ENCODE measurements at regions not wholly inside any gene's neighbourhood (a gene's known extent, or its start where the extent isn't known, plus 50 kb on each side); places are given as distances from the start of the nearest gene placed in this dataset.

- TF ChIP-seq, protein P1, sequence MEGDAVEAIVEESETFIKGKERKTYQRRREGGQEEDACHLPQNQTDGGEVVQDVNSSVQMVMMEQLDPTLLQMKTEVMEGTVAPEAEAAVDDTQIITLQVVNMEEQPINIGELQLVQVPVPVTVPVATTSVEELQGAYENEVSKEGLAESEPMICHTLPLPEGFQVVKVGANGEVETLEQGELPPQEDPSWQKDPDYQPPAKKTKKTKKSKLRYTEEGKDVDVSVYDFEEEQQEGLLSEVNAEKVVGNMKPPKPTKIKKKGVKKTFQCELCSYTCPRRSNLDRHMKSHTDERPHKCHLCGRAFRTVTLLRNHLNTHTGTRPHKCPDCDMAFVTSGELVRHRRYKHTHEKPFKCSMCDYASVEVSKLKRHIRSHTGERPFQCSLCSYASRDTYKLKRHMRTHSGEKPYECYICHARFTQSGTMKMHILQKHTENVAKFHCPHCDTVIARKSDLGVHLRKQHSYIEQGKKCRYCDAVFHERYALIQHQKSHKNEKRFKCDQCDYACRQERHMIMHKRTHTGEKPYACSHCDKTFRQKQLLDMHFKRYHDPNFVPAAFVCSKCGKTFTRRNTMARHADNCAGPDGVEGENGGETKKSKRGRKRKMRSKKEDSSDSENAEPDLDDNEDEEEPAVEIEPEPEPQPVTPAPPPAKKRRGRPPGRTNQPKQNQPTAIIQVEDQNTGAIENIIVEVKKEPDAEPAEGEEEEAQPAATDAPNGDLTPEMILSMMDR (IDR thresholded peaks at IDR 0.05), result no peak
- Mint-ChIP-seq H3K27me3 (ENCODE audit: insufficient read depth) (peaks cover 4% of the 10 kb centered on the region), H3K4me1 (ENCODE audit: low read depth) (peaks cover 22% of the 10 kb centered on the region), H3K4me3 (no peak overlapping the region), H3K9me3 (peaks cover 26% of the 10 kb centered on the region), H3K36me3 (ENCODE audit: low read depth) (peaks cover 26% of the 10 kb centered on the region), H3K27ac (no peak overlapping the region)
- DNase-seq, result no peak
Observed at GRCh38 chr6:17182961-17183360, 81.1 kb downstream of the STMND1 start.

DNA sequence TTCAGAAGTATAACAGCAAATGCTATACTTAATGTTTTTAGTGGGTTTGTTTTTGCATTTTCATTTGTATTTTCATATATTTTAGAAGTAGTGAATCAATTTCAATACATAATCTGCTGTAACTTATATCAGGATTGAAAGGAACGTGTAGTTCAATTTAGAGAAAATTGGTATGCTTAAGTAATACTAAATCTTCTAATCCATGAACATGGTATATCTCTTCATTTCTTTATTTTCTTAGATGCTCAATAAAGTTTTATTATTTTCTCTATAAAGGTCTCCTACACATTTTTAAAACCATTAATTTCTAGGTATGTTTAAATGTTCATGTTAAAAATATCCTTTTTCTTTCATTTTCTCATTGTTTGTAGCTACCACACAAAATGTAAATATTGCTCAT lies 85.1 kb downstream of the STMND1 start:
- Mint-ChIP-seq H3K4me3 (no peak overlapping the region), H3K4me1 (ENCODE audit: low read depth) (no peaks in the 10 kb centered on the region), H3K9me3 (peaks cover 16% of the 10 kb centered on the region), H3K27ac (no peak overlapping the region), H3K27me3 (ENCODE audit: insufficient read depth) (peaks cover 8% of the 10 kb centered on the region), H3K36me3 (ENCODE audit: low read depth) (peaks cover 5% of the 10 kb centered on the region; the same call in 1 of the 2 replicates)
- TF ChIP-seq, protein P1 (IDR thresholded peaks at IDR 0.05), result no peak
- DNase-seq, result no peak

DNA sequence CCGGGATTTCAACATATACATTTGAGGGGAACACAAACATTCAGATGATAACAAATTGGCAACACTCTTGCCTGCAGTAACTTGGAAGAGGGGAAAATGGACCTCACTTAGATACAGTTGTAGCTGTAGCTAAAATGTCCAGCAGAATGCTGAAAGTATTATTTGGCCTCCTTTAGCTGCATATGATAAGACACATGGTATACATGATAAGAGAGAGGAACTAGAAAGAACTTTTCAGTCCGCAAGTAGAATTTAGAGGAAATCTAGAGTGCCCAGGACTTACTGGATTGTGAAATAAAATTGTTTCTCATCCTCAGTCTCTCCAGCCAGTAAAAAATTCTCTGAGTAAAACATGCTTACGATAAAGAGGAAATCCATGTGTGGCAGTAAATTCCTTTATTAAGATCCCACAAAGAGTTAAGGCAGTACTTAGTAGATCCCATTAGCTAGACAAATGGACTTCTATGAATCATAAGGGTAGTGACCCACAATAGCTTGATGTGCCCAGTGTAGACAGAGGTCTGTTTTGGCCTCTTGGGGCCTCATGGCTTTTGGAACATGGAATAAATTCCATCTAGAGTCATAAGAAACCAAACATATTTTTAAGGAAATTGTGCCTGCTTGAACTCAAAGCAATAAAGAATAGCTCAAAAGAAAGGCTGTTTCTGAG lies 87.9 kb upstream of the RBM24 start:
- Mint-ChIP-seq H3K36me3 (ENCODE audit: low read depth) (no peaks in the 10 kb centered on the region), H3K27me3 (ENCODE audit: insufficient read depth) (peaks cover 4% of the 10 kb centered on the region; the same call in 1 of the 2 replicates), H3K4me3 (no peak overlapping the region), H3K4me1 (ENCODE audit: low read depth) (peaks cover 12% of the 10 kb centered on the region; the same call in 1 of the 2 replicates), H3K27ac (no peak overlapping the region), H3K9me3 (peaks cover 5% of the 10 kb centered on the region)
- peak; percentile 16 for DNase-seq
- TF ChIP-seq, protein P1 (IDR thresholded peaks at IDR 0.05), result no peak

DNA sequence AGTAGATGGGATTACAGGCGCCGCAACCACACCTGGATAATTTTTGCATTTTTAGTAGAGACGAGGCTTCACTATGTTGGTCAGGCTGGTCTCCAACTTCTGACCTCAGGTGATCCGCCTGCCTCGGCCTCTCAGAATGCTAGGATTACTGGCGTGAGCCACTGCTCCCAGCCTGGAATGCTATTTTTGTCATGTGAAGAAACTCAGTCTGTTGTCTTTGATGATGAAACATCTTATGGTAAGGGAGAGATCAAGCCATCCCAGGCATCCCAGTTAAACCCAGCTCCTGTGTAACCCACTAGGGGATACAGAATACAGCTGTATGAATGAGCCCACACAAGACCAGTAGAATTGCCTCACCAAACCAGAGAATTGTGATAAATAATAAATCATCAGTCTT lies 83.6 kb upstream of the RBM24 start:
- Mint-ChIP-seq H3K4me3 (no peak overlapping the region), H3K27me3 (ENCODE audit: insufficient read depth) (no peaks in the 10 kb centered on the region; the same call in 1 of the 2 replicates), H3K27ac (no peak overlapping the region), H3K4me1 (ENCODE audit: low read depth) (peaks cover 16% of the 10 kb centered on the region), H3K9me3 (peaks cover 5% of the 10 kb centered on the region; the same call in 1 of the 2 replicates), H3K36me3 (ENCODE audit: low read depth) (no peaks in the 10 kb centered on the region; the same call in 1 of the 2 replicates)
- no peak for DNase-seq
- TF ChIP-seq, protein P1 (IDR thresholded peaks at IDR 0.05), result no peak

- H3K9me3 Mint-ChIP-seq, result peaks cover 10% of the 10 kb centered on the region
- no peak overlapping the region for H3K4me3 Mint-ChIP-seq
- H3K4me1 Mint-ChIP-seq (ENCODE audit: low read depth), result peaks cover 6% of the 10 kb centered on the region
- no peak overlapping the region for H3K27ac Mint-ChIP-seq
- peaks cover 4% of the 10 kb centered on the region for H3K36me3 Mint-ChIP-seq (ENCODE audit: low read depth)
- H3K27me3 Mint-ChIP-seq (ENCODE audit: insufficient read depth), result no peaks in the 10 kb centered on the region; the same call in 1 of the 2 replicates
- TF ChIP-seq, protein P1 (IDR thresholded peaks at IDR 0.05), result 0 out of 2 replicates have a peak, but pooled peaks have one; percentile 14
- no peak for DNase-seq
Observed at GRCh38 chr6:17200395-17200794, 80.8 kb upstream of the RBM24 start.
